KMS-11 (cell line): ENCODE measurements at regions not wholly inside any gene's neighbourhood (a gene's known extent, or its start where the extent isn't known, plus 50 kb on each side); places are given as distances from the start of the nearest gene placed in this dataset.

Experiments
- H2AFZ ChIP-seq: fragments of 200-600 bp; sonication (generic); 2 replicates; pipeline ENCODE4 v1.6.1; 2016; ENCODE audit warnings: antibody characterized with exemption, mixed run types, low read depth
- H3K27ac ChIP-seq: fragments of 200-600 bp; sonication (generic); 2 replicates; pipeline ENCODE4 v1.6.1; 2016; ENCODE audit warnings: mild to moderate bottlenecking, mixed run types
- H3K27me3 ChIP-seq: fragments of 200-600 bp; sonication (generic); 2 replicates; pipeline ENCODE4 v1.6.1; 2017; ENCODE audit warnings: mild to moderate bottlenecking, low read depth, mixed run types, moderate library complexity; ENCODE audit not compliant: insufficient read depth
- H3K36me3 ChIP-seq: fragments of 200-600 bp; sonication (generic); 2 replicates; pipeline ENCODE4 v1.6.1; 2017; ENCODE audit warnings: mild to moderate bottlenecking, mixed run types; ENCODE audit not compliant: insufficient read depth
- H3K4me1 ChIP-seq: fragments of 200-600 bp; sonication (generic); 2 replicates; pipeline ENCODE4 v1.6.1; 2016; ENCODE audit warnings: mild to moderate bottlenecking, low read depth, mixed run types; ENCODE audit not compliant: poor library complexity, severe bottlenecking
- H3K4me2 ChIP-seq: fragments of 200-600 bp; sonication (generic); 2 replicates; pipeline ENCODE4 v1.7.0; 2016; ENCODE audit warnings: mild to moderate bottlenecking, mixed run types
- H3K4me3 ChIP-seq: fragments of 200-600 bp; sonication (generic); IDR thresholded peaks from 2 replicates; pipeline ENCODE4 v1.6.1; 2017; ENCODE audit warnings: low read depth, low read length, mixed read lengths; ENCODE audit not compliant: insufficient read depth
- H3K79me2 ChIP-seq: fragments of 200-600 bp; sonication (generic); 2 replicates; pipeline ENCODE4 v1.6.1; 2016; ENCODE audit warnings: low read depth, mixed run types; ENCODE audit not compliant: insufficient read depth
- H3K9ac ChIP-seq: fragments of 200-600 bp; sonication (generic); 2 replicates; pipeline ENCODE4 v1.6.1; 2016; ENCODE audit warnings: mild to moderate bottlenecking, mixed run types
- H4K20me1 ChIP-seq: fragments of 200-600 bp; sonication (generic); 2 replicates; pipeline ENCODE4 v1.6.1; 2016; ENCODE audit warnings: mild to moderate bottlenecking, mixed run types; ENCODE audit not compliant: insufficient read depth
- TF ChIP-seq, protein P1 (sequence below): fragments of 200-600 bp; sonication (generic); conservative IDR thresholded peaks from 2 replicates; pipeline ENCODE4 v1.6.1; 2017; ENCODE audit warnings: low read depth, mild to moderate bottlenecking, antibody characterized with exemption, low read length, moderate library complexity, mixed read lengths

DNA sequence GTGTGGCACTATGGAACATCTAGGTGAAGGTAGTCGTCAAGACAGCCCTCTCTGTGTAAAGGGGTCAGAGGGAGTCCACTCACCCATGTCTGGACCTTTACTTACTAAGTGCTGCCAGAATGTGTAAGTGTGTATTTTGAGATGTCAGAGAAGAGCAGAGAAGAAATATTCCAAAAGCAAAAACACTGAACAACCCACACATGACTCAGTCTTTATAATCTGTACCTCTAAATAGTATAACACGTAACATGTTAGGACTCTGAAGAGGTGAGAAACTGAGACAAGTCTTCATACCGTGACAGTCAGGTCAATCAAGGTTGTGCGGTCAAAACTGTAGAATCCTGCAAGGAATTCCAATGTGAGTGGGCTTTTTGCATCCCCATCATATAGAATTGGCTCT is 555.2 kb downstream of the LMO4 start:
- H2AFZ ChIP-seq = no peak overlapping the region
- H3K4me1 ChIP-seq = no peaks in the 10 kb centered on the region
- H3K27ac ChIP-seq = no peak overlapping the region
- no peaks in the 10 kb centered on the region for H3K79me2 ChIP-seq
- H3K27me3 ChIP-seq = no peaks in the 10 kb centered on the region
- H3K4me3 ChIP-seq = no peak overlapping the region
- no peak overlapping the region for H3K9ac ChIP-seq
- TF ChIP-seq, protein P1, sequence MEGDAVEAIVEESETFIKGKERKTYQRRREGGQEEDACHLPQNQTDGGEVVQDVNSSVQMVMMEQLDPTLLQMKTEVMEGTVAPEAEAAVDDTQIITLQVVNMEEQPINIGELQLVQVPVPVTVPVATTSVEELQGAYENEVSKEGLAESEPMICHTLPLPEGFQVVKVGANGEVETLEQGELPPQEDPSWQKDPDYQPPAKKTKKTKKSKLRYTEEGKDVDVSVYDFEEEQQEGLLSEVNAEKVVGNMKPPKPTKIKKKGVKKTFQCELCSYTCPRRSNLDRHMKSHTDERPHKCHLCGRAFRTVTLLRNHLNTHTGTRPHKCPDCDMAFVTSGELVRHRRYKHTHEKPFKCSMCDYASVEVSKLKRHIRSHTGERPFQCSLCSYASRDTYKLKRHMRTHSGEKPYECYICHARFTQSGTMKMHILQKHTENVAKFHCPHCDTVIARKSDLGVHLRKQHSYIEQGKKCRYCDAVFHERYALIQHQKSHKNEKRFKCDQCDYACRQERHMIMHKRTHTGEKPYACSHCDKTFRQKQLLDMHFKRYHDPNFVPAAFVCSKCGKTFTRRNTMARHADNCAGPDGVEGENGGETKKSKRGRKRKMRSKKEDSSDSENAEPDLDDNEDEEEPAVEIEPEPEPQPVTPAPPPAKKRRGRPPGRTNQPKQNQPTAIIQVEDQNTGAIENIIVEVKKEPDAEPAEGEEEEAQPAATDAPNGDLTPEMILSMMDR = no peak
- no peaks in the 10 kb centered on the region for H4K20me1 ChIP-seq
- H3K4me2 ChIP-seq = no peak overlapping the region
- H3K36me3 ChIP-seq = no peaks in the 10 kb centered on the region

DNA sequence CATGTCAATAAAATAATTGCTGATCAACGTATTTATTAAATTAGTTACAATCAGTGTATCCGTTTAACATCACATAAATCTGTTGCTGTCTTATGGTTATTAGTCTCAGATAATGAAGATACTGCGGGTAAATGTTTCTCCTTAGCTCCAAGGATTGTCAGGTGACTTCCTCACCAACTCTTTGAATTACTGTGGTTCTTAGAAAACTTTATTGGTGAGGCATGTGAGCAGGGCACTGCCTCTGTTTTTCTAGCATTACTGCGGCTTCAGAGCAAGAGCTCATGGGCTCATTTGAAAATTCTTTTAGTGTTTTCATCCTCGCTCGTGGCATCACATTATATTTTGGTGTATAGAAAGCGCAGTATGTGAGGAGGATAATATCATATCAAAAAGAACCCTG is 555.9 kb downstream of the LMO4 start:
- Histone ChIP-seq H2AFZ (no peak overlapping the region), H3K9ac (no peak overlapping the region), H3K79me2 (no peaks in the 10 kb centered on the region), H3K36me3 (no peaks in the 10 kb centered on the region), H3K27ac (no peak overlapping the region), H3K4me3 (no peak overlapping the region), H3K27me3 (no peaks in the 10 kb centered on the region), H3K4me1 (no peaks in the 10 kb centered on the region), H4K20me1 (no peaks in the 10 kb centered on the region), H3K4me2 (no peak overlapping the region)
- TF ChIP-seq, protein P1 = no peak

- Histone ChIP-seq H3K27ac (no peak overlapping the region), H3K4me3 (no peak overlapping the region), H3K4me2 (no peak overlapping the region), H3K4me1 (no peaks in the 10 kb centered on the region), H4K20me1 (no peaks in the 10 kb centered on the region), H2AFZ (no peak overlapping the region), H3K79me2 (no peaks in the 10 kb centered on the region), H3K27me3 (no peaks in the 10 kb centered on the region), H3K36me3 (no peaks in the 10 kb centered on the region), H3K9ac (no peak overlapping the region)
- TF ChIP-seq, protein P1 = no peak
Measured at GRCh38 chr1:87885278-87886025, 556.8 kb downstream of the LMO4 start.

- Histone ChIP-seq H3K4me1 (no peaks in the 10 kb centered on the region), H3K27ac (no peak overlapping the region), H3K9ac (no peak overlapping the region), H3K27me3 (no peaks in the 10 kb centered on the region), H3K4me3 (no peak overlapping the region), H2AFZ (no peak overlapping the region), H3K4me2 (no peak overlapping the region), H3K79me2 (no peaks in the 10 kb centered on the region), H3K36me3 (no peaks in the 10 kb centered on the region), H4K20me1 (no peaks in the 10 kb centered on the region)
- TF ChIP-seq, protein P1 = no peak
Measured at GRCh38 chr1:87887100-87887499, 558.4 kb downstream of the LMO4 start.
